Activated CD4-positive, alpha-beta T cell treated with anti-CD3 and anti-CD28 coated beads for 24 hours (primary cell): ENCODE measurements at regions not wholly inside any gene's neighbourhood (a gene's known extent, or its start where the extent isn't known, plus 50 kb on each side); places are given as distances from the start of the nearest gene placed in this dataset.

Experiments
- DNase-seq, 2 donors: peaks; one replicate each; pipeline ENCODE4 v3.0.0-alpha.2; 2020; ENCODE audit warnings: low read depth in 2 of 2

GRCh38 chr7:153383781-153384180 is 624.2 kb downstream of the ACTR3B start:
- DNase-seq, result no peak

DNA sequence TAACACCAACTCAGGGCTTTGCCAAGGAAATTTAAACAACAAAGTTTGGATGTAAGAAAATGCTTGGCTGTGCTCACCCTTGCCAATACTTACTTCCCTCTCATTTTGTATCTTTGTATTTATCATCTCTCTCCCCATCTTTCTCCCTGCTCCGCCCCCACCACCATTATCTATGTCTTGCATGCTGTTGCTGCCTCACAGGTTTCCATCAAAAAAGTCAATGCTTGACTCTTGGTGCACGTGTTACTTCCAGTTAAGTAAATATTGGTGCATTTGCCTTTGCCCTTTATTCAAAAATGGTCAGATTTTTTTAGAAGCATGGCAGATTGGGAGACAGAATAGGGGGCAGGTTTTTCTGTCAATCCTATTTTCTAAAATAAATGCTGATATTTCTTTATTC is 626.0 kb downstream of the ACTR3B start:
- DNase-seq, result no peak

- DNase-seq, result no peak
These were observed 627.0 kb downstream of the ACTR3B start for GRCh38 chr7:153386556-153386955.

DNA sequence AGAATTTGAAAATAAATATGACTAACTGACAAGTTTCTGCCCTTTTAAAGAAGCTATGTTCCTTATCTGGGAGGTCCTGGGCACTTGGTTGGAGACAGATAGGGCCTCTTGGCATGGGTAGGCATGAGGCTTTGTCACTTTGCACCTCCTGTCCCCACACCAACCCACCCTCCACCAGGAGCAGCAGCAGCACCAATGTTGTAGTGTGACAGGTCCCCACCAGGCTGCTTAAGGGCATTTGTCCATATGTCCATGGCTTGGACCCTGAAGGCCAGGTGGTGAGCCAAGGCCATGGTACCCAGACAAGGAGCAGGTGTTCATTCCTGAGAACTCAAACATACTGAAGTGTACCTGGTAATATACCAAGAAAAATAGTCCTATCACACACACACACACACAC is 629.1 kb downstream of the ACTR3B start:
- no peak for DNase-seq

DNA sequence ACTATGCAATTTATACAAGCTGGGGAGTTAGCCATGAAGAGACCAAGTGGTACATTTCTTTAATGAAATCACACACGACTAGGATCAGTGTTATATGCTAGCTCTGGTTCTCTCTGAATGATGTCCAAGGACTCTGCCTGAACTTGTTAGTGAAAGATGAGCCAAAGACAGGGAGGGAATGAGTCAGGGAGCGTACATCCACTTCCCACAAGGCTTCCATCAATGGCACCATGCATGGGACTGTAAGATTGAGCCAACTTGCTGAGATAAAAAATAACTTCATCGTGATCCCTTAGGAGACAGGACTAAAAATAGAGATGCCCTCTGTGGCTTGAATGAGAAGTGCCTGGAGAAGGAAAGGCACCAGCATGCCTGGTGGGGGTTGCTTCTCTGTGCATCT is 629.7 kb downstream of the ACTR3B start:
- DNase-seq, result no peak

DNA sequence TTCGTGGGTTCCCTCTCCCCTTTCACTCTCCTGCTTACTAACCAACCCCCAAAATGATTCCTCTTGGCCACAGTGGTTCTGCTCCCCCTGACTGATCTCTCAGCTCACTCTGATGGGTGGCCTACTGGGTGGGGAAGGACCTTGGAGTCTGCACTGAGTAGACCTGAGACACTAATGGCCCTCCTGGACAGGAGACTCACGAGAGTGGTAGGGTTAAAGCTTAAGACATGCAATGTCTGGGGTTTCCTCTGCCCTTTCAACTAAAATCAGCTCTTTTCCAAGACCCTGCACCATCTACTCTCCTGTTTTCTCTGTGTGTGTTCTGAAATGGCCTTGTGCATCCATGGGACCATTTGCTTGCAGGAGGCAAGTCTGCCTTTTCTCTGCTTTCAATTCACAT is 631.4 kb downstream of the ACTR3B start:
- DNase-seq, result no peak

DNA sequence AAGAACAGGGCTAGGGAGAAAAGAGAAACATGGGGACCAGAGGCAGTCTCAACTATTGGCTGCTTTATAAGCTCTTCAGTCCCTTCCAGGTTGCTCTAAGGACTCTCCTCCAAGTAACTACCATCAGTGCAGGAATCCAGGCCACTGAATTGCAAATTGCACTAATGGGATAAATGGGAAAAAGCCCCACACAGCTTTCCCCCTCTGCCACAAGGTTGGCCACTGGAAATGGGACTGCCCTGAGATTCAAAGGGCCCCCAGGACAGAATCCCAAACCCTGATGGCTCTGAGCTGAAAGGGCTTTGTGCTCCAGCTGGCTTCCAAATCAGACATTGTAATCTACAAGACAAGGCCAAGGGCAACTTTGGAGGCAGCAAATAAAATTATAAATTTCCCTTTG is 633.2 kb downstream of the ACTR3B start:
- DNase-seq, result no peak

GRCh38 chr7:153393666-153394065 is 634.1 kb downstream of the ACTR3B start:
- no peak for DNase-seq

DNA sequence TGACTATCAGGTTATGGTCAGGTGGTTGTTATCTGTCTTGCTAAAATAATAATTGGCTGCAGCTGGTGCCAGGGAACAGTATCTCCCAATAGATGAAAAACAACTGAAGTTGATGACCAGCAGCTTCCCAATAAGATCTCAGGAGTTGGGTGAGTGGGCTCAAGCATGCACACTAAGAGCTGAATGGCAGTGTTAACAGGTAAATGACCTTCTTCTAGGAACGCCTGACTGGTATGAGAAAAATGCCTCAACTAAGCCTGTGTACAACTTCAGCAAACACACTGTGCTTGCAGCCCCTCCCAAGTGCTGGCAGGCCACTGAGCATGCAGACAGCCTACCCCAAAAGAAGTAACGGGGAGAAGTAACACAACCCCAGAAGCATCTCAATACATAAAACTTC is 636.9 kb downstream of the ACTR3B start:
- DNase-seq, result no peak

- DNase-seq, result no peak
These were observed 637.9 kb downstream of the ACTR3B start for GRCh38 chr7:153397459-153397858.

DNA sequence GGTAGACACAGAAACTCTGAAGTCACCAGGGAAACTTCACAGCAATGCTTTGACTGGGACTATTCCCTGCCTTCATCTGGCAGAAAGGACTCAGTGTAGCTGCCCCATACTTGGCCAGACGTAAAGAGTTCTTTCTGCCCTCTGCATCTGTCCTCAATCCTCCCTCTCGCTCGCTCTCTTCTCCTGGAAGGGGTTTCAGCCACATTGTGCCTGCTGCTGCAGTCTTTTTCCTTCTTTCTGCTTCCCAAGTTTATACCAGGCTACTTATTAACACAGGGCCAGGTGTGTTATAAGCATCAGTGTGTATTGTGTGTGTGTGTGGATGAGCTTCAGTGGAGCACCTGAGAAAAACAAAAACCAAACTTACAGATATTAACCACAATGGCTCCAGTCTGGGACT is 638.4 kb downstream of the ACTR3B start:
- no peak for DNase-seq

DNA sequence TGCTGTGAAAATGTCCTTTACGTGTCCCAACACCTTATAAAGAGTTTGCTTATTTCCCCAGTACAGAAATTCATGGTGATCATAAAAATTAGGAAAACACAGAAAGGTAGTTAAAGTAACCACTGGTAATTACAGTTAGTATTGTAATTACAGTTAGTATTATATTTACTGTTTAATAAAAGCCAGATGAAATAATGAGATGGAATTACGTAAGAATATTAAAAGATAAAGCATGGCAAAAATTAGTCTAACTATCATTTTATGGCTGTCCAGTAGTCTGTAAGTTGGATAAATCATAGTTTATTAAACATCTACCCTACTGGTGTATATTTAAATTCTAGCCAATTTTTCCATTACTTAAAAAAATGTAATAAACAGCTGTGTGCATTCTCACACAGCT is 638.8 kb downstream of the ACTR3B start:
- no peak for DNase-seq

GRCh38 chr7:153398789-153399553 is 639.4 kb downstream of the ACTR3B start:
- DNase-seq, result no peak

DNA sequence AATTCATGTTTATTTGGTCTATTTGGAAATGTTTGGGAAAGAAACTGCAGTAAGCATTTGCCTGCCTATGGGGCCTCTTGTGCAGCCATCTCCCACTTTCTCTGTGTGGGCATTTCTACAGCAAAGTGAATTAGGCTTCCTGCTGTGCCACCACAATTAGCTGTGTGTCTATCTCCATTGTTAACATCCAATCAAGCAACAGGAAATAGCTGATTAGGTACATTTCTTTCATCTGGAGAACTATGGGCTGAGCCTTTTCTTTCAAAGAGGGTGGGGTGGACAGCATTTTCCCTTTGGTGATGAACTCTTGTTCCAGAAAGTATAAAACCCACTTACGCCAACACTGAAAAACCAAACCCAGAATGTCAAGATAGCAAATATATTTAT is 640.0 kb downstream of the ACTR3B start:
- no peak for DNase-seq

DNA sequence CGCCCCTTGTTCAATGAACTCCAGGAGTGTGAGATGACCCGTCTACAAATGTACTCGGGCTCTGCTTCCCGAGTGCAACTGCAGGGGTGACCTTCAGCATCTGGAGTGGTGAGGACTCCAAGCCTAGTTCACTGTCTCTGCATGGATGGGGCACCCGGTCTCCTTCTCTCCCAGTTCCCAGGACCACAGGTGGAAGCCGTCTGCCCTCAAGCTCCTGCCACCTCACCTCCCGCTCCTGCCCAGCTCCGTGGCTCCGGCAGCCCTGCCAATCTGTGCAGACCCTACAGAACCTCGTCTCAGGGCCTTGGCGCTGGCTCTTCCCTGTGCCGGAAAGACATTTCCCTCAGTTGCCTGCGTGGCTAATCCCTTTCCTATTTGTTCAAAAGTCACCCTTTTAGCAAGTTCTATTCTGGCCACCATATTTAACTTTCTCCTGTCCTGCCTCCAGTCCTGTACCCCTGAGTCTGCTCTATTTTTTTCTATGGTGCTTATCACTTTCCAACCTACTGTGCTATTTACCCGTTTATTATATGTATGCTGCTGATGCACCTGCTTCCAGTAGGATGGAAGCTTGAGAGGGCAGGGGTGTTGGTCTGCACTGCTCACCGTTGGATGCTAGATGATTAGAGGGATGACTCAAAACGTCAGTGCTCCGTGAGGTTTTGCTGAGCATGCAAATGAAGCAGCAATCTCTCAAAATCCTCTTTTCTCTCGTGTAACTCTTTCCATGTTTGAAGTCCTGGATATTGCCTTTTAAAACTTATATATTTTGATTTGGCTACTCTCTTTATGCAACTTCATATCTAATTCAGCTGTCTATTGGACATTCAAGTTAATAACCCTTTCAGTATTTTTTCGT is 641.4 kb downstream of the ACTR3B start:
- DNase-seq, result no peak

DNA sequence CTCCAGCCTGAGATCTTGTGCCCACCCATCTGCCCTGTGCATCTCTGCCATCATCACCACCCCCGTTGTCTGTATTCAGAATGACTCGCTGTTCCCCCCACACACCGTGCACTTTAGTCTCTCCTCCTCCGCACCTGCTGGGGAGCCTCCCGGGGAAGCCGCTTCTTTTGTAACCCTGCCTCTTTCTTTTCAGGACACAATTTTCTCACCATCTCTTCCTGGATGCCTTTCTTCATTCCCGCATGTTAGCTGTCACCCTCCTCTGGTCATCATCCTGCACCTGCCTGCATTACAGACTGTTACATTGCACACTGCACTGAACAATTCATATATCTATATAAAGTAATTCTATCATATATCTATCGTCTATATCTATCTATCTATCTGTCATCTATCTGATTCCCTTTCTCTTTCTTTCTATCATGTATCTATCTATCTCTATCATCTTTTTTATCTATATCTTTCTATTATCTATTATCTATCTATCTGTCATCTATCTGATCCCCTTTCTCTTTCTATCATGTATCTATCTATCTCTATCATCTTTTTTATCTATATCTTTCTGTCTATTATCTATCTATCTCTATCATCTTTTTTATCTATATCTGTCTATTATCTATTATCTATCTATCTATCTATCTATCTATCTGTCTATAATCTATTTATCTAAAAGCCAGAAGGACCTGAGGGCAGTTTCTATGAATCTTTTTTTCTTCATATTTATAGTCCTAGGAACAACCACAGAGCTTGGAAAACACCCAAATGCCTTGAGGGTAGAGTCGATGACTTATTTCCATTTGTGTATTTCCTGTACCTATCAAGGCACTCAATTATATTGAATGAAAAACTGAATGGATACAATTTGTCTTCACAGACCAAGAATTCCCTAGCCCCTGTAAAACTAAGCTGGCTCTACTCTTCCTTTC is 642.5 kb downstream of the ACTR3B start:
- DNase-seq, result no peak

- no peak for DNase-seq
These were observed 643.4 kb downstream of the ACTR3B start for GRCh38 chr7:153402721-153403541.

DNA sequence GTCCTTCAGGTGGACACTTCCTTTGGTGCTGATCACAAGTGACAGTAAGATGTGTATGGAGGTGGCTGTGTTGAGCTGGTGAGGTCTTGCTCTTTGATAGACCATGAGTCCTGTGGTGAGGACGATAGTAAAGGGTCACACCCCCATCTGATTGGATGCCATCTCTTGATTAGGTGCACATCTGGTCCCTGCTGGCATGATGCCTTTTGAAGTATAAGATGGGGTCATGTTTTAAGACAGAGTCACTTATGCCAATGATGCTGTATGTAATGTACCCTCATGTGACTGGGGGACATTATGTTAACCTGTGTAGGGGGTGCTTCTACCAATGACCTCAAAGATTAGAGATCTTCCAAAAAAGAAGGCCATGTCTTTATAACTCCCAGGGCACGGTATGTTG is 644.6 kb downstream of the ACTR3B start:
- DNase-seq, result no peak

DNA sequence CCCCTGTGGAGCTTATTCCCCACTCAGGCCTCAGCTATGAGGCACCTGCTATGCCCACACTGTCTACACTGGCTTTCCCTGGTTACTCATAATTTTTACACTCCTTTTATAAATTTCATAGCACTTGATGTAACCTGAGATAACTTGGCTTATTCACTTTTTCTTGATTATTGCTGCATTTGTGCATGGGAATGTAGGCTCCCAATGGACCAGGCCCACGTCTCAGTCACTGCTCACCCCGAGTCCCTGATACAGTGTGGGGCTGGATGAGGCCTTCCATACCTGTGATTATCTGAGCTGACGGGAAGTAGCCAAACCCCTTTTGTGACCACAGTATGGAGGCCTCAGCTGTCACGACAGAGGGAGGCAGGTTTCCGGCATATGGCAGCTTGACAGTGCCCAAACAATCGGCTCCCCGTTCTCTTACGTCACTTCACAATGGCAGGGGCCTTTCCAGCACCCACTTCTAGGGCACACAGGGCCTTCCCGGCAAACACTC is 645.3 kb downstream of the ACTR3B start:
- DNase-seq, result no peak

DNA sequence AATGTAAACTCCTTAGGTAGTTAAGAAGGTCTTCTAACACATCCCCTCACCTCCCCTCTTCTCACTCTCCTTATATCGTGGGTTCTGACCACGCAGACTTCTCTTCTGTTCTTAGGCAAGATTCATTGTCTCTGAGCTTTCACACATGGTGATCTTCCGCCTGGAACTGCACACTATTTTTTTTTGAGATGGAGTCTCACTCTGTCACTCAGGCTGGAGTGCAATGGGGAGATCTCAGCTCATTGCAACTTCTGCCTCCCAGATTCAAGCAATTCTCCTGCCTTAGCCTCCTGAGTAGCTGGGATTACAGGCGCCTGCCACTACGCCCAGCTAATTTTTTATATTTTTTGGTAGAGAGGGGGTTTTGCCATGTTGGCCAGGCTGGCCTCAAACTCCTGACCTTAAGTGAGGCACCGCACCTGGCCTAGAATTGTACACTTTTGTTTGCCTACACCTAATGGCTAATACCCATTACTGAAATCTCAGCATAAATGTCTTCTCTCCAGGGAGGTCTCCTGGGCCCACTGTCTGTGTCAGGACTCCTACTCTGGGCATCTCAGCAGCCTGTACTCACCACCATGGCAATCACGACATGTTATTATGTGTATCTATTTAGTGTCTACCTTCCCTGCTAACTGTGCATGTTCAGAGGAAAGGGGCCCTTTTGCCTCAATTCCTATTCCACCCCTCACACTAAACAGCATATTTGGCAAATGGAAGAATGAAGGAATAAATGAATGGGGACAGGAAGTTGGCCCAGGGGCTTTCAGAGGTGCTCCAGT is 646.3 kb upstream of the DPP6 start:
- DNase-seq, result no peak
